Hematopoietic multipotent progenitor cell treated with erythropoietin and hydrocortisone succinate and interleukin-3 and kit ligand, for 4 days (in vitro differentiated cells): ENCODE measurements at regions not wholly inside any gene's neighbourhood (a gene's known extent, or its start where the extent isn't known, plus 50 kb on each side); places are given as distances from the start of the nearest gene placed in this dataset.
A peak's percentile ranks its signal among the peaks of the same experiment; 100 is the strongest.

ENCODE experiments used
- DNase-seq: peaks from one replicate; pipeline ENCODE4 v3.0.0-alpha.2; 2015

- peak; percentile 36 for DNase-seq
Measured at GRCh38 chr16:49127103-49127502, 154.5 kb downstream of the CBLN1 start.

- DNase-seq: no peak
Measured at GRCh38 chr16:49121636-49122035, 160.0 kb downstream of the CBLN1 start.

- no peak for DNase-seq
Measured at GRCh38 chr16:49120631-49121030, 161.0 kb downstream of the CBLN1 start.

- no peak for DNase-seq
Measured at GRCh38 chr16:49116873-49117272, 164.8 kb downstream of the CBLN1 start.

- DNase-seq: no peak
Measured at GRCh38 chr16:49115956-49116355, 165.7 kb downstream of the CBLN1 start.

DNA sequence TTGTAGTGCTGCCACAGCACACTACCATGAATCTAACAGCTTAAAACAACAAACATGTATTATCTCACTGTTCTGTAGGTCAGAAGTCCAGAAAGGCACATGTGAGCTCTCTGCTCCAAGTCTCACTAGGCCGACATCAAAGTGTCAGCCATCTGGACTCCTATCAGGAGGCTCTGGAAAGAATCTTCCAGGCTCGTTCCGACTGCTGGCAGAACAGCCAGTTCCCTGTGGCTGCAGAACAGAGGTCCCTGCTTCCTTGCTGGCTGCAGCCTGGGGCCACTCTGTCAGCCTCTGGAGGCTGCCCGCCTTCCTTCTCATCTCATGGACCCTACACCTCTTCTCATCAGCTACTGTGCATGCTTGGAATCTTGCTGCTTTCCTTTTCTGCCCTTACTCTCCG lies 168.9 kb downstream of the CBLN1 start:
- DNase-seq: no peak

DNA sequence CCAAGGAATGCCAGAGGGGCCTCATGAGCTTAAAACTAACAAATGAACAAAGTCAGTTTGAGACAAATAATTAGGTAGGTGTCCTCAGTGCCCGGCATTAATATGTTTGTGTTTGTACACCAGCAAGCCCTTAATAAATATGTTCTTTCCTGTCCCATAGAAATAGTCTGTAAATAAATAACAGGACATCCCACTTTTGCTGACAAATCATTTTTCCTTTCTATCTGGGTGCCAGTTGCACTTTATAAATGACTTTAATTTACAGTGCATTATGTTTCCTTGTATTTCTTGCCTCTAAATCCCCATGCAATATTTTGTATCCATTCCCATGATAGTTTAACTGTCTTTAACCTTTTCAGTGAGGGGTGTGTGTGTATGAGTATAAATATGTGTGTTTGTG lies 170.3 kb downstream of the CBLN1 start:
- no peak for DNase-seq

GRCh38 chr16:49108611-49109010 lies 173.0 kb downstream of the CBLN1 start:
- DNase-seq: no peak

DNA sequence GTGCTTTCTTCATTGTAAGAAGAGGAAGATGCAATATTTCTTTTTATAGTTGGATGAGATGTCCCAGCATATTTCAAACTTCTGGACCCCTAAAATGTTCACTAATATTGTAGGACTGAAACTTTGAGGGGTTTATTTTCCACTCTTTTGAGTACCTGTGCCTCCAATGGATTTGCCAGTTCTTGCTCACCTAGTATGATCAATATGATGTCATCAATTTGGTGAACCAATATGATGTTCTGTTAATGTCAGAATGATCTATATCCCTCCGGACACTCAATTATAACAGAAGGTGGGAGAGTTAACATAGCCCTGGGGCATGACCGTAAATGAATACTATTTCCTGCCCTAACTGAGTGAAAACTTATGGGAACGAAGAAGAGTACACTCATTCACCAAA lies 178.3 kb downstream of the CBLN1 start:
- no peak for DNase-seq

- DNase-seq: no peak
Measured at GRCh38 chr16:49101997-49102396, 179.6 kb downstream of the CBLN1 start.

- DNase-seq: no peak
Measured at GRCh38 chr16:49100366-49100765, 181.3 kb downstream of the CBLN1 start.

GRCh38 chr16:49097964-49098363 lies 183.7 kb downstream of the CBLN1 start:
- no peak for DNase-seq

GRCh38 chr16:49096176-49096945 lies 185.3 kb downstream of the CBLN1 start:
- DNase-seq: no peak

DNA sequence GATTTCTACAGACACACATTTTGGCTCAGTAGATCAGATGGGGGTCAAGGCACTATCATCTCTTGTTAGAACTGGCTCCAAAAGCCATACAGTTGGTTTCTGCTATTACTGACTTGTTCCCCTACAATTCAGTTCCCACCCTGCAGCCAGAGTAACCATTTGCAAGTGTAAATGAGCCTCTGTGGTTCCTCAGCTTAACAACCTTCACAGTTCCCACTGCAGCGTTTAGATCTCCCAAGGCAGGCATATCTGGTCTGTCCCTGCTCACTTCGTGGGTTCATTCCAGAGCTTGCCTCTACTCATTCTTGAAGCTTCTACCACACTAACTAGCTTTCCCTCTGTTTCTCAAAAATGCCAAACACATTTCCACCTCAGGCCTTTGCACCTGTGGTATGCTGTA lies 186.1 kb downstream of the CBLN1 start:
- no peak for DNase-seq

GRCh38 chr16:49094471-49094870 lies 187.2 kb downstream of the CBLN1 start:
- DNase-seq: no peak

GRCh38 chr16:49093939-49094338 lies 187.7 kb downstream of the CBLN1 start:
- DNase-seq: no peak

DNA sequence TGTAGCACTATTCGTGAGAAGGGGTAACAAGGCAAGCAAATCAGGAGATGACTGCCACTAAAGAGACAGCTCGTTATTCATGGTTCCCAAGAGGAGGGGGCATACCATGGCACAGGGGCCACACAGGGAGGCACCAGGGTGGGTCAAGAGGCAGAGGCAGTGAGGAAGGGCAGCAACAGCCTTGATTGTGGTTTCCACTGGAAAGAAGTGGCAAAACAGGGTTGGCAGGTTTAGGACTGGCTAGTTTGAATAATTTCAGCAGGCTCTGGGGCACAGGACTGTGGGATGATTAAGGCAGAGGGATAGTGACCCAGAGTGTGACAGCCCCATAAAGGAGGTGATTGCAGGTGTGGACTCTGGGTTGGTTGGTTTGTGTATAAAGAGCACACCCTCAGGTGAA lies 188.9 kb downstream of the CBLN1 start:
- no peak for DNase-seq

DNA sequence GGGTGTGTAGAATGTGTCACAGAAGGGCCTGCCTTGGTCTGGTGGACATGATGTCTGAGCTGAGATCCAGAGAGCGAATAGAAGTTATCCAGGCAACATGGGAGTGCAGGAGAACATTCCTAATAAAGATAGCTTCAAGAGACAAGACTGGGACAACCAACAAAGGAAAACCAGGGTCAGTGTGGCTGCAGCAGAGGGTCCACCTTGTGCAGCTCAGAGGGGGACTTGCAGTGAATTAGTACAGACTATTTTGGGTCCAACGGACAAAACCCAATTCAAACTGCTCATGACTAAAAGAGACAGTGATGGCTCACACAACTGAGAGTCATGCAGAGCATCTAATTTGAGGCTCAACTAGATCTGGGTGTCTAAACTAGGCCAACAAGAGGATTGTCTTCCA lies 192.1 kb downstream of the CBLN1 start:
- DNase-seq: no peak

GRCh38 chr16:49089039-49089438 lies 192.6 kb downstream of the CBLN1 start:
- no peak for DNase-seq

GRCh38 chr16:49085686-49086085 lies 196.0 kb downstream of the CBLN1 start:
- DNase-seq: no peak

DNA sequence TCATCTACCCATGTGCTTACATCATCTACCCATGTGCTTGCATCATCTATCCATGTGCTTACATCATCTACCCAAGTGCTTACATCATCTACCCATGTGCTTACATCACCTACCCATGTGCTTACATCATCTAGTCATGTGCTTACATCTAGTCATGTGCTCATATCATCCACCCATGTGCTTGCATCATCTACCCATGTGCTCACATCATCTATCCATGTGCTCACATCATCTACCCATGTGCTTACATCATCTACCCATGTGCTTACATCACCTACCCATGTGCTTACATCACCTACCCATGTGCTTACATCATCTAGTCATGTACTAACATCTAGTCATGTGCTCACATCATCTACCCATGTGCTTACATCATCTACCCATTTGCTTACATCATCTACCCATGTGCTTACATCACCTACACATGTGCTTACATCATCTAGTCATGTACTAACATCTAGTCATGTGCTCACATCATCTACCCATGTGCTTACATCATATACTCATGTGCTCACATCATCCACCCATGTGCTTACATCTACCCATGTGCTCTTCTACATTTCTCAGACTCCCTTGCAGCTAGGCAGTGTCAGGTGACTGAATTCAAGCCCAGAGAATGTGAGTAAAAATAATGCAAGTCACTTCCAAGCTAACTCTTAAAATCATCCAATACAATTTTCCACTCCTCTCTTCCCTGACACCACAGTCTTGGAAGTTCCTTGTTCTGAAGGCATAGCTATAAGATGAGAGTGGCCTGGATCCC lies 196.8 kb downstream of the CBLN1 start:
- DNase-seq: no peak

- DNase-seq: no peak
Measured at GRCh38 chr16:49081554-49081953, 200.1 kb downstream of the CBLN1 start.

DNA sequence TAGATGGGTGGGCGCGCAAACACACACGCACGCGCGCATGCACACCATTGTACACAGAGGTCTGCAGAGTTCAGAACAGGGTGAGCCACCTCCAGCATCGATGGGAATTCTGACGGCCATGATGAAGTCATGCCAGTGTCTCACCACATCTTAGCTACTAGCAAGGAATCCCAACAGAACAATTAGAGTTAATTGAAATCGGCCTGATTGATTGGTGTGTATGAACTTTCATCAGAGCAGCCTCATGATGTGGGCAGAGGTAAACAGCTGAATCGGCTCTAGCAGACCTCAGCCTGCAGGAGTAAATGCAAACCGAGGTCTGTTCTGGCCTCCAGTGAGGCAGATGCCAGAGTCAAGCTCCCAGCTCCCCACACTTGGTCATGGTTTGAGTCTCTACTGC lies 200.6 kb downstream of the CBLN1 start:
- DNase-seq: no peak

DNA sequence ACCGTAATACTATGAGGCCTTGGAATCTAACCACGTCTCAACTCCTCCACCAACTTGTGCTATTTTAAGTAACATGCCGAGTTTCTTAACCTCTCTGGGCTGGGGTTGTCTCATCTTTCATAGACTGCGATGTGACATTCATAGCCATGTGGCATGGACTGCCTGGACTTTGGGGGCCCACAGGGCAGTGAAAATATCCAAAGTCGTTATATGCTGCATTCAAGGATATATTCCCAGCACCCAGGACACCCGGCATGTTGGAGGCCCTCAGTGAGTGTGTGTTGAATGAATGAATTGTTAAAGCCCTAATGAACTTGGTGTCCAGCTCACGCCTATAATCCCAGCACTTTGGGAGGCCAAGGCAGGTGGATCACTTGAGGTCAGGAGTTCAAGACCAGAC lies 203.1 kb downstream of the CBLN1 start:
- DNase-seq: no peak

- DNase-seq: no peak
Measured at GRCh38 chr16:49078104-49078503, 203.5 kb downstream of the CBLN1 start.
